ENCODE measurements at regions not wholly inside any gene's neighbourhood (a gene's known extent, or its start where the extent isn't known, plus 50 kb on each side); places are given as distances from the start of the nearest gene placed in this dataset.

DNA sequence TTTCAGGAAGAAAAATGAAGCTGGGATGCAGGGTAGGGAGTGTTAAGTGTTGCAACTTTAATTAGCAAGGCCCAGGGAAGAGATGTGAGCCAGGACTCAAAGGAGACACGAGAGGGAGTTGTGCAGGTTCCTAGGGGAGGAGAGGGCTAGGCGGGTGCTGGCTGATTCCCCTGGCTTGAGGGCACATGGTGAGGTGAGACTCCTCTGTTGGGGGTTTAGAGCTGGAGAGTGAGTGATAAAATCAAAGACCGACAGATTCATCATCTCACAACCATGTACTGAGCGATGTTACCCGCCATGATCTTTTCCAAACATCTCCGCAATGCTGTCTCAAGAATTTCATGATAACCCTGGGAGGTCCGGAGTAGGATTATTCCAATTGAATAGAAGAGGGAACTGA is 161.8 kb upstream of the CSF3R start:
- H3K27ac ChIP-seq, result no peak overlapping the region
- TF ChIP-seq ZFX (IDR thresholded peaks at IDR 0.05) (no peak), CTCF (conservative IDR thresholded peaks at IDR 0.05) (no peak)

DNA sequence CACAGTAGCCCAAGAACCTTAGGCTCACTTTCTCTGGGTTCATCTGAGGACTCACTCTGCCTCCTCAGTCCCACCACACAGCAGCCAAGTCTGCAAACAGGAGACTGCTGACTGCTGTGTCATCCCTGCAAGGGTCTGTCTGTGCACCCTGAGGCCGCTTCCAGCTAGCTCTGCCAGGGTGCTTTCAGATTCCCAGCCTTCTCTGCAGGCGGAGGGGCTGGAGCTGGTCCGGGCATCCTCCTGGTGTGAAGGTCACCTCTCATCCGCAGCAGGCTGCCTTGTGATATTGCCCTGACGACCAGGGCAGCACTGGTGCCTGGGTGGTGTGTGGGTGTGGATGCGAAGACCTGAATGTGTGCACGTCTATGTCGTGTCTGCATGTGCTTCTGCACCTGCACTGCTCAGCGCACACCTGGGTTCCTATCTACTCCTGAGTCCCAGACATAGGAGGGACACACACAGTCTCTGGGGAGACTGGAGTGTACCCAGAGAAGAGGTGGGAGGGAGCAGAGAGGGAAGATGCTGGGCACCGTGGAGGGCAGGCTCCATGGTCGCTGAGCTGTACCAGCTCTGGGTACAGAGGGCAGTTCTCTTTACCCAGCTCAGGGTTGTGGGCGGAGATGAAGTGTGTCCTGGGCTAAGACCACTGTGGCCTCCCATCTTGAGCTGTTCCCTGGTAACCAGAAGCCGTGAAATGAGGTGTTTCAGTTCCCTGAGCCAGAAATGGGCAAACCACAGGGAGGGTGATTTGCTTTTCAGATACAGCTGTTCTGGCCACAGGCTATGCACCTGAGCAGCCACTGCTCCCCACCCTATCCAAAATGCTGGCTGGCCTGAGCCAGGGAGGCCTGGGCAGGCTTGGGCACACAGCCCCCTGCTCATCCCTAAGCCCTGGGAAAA is 160.9 kb upstream of the CSF3R start:
- H3K27ac ChIP-seq, result no peak overlapping the region
- TF ChIP-seq CTCF (conservative IDR thresholded peaks at IDR 0.05) (no peak), ZFX (IDR thresholded peaks at IDR 0.05) (no peak)

DNA sequence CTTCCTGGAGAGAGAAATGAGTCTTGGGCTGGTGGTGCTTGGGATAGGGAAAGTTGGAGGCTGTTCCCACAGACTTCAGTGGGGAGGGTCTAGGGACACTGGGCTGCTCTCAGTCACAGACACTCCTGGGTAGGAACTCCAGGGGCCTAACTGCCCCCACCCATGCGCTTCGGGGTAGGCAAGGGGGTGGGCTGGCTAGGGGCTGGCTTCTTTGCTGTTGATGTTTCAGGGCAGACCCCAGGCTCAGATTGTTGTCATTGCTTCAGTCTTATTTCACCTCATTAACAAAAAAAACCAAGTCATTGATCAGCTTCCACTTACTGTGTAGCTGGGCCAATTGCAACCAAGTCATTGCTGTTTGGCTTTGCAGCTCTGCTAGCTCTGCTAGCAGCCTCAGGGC is 160.1 kb upstream of the CSF3R start:
- TF ChIP-seq CTCF (conservative IDR thresholded peaks at IDR 0.05) (no peak), ZFX (IDR thresholded peaks at IDR 0.05) (no peak)
- H3K27ac ChIP-seq, result no peak overlapping the region

GRCh38 chr1:36641776-36642175 is 159.1 kb upstream of the CSF3R start:
- TF ChIP-seq ZFX (IDR thresholded peaks at IDR 0.05) (no peak), CTCF (conservative IDR thresholded peaks at IDR 0.05) (no peak)
- H3K27ac ChIP-seq, result no peak overlapping the region

GRCh38 chr1:36639461-36639860 is 156.7 kb upstream of the CSF3R start:
- no peak for TF ChIP-seq ZFX (IDR thresholded peaks at IDR 0.05)
- no peak for TF ChIP-seq CTCF (conservative IDR thresholded peaks at IDR 0.05)
- H3K27ac ChIP-seq, result no peak overlapping the region

GRCh38 chr1:36638268-36638667 is 155.6 kb upstream of the CSF3R start:
- TF ChIP-seq ZFX (IDR thresholded peaks at IDR 0.05) (no peak), CTCF (conservative IDR thresholded peaks at IDR 0.05) (no peak)
- H3K27ac ChIP-seq, result no peak overlapping the region

DNA sequence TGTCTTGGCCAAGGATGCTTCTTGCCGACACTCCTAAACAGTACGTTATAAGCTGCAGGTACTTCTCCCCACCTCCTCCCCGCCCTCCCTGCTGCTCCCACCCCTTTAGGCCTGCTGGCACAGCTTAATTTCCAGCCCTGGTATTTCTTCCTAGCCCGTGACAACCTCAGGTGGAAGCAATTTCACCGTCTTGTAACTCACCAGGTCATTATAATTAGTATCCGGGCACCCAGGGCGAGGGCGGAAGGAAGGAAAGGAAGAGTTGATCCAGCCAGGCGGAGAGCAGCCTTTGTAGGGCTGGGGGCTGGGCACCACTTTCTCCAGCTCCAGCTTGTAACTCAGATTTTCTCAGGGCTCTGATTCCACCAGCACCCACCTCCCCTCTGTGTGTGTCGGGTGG is 153.5 kb upstream of the CSF3R start:
- H3K27ac ChIP-seq, result no peak overlapping the region
- no peak for TF ChIP-seq ZFX (IDR thresholded peaks at IDR 0.05)
- no peak for TF ChIP-seq CTCF (conservative IDR thresholded peaks at IDR 0.05)

All from C4-2B (cell line).